GM18873 (cell line): ENCODE measurements at regions not wholly inside any gene's neighbourhood (a gene's known extent, or its start where the extent isn't known, plus 50 kb on each side); places are given as distances from the start of the nearest gene placed in this dataset.
A peak's percentile ranks its signal among the peaks of the same experiment; 100 is the strongest.
"Not testable (repeated sequence)": the region's sequence is repeated elsewhere in the genome, so short reads cannot be mapped to it uniquely, and the experiment has no call there.

Experiments
- ATAC-seq: cut with Tn5 transposase; IDR thresholded peaks from one replicate; pipeline ENCODE4 v1.9.1; 2021; ENCODE audit warnings: mild to moderate bottlenecking, moderate library complexity, moderate number of reproducible peaks; ENCODE audit not compliant: unreplicated experiment, low FRiP score

GRCh38 chr6:117761610-117762009 is 86.3 kb downstream of the NUS1 start:
- no peak for ATAC-seq

GRCh38 chr6:117771403-117771802 is 96.1 kb downstream of the NUS1 start:
- ATAC-seq = peak; percentile 97

GRCh38 chr6:117776441-117776840 is 101.2 kb downstream of the NUS1 start:
- ATAC-seq = no peak

DNA sequence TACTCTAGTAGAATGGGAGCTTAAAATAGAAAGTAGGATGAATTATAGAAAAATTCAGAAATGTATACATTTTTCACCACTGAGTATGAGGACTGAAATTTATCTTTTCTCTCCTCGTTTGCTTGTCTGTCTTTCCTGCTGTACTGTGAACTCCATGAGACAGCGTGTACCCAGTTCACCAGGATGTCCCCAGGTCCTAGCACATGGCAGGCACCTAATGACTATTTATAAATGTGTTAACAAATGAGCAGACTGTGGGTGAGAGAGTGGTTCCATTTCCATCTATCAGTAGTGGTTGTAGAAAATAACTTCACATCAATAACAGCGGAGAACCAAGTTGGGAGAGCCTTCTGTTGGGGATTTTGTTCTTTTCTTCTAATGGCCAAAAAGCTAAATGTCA is 106.3 kb downstream of the NUS1 start:
- ATAC-seq = no peak

GRCh38 chr6:117783279-117783678 is 108.0 kb downstream of the NUS1 start:
- no peak for ATAC-seq

GRCh38 chr6:117791012-117791411 is 115.7 kb downstream of the NUS1 start:
- no peak for ATAC-seq

DNA sequence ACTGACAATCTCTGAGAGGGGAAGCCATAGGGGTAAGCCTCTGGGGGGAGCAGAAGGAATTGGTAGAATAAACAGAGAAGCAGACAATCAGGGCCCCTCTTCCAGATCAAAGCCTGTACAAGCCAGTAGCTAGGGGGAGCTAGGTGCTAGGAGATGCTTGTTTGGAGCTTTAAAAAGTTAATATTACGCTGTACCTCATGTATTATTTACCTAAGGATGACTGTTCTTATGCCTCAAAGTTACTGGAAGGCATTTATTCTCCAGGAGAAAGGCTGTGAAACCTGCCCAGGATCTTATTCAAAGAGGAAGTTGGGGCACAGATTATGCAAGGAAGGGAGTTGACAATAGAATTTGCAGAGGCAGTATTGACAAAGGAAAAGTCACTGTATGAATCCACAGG is 111.8 kb upstream of the SLC35F1 start:
- ATAC-seq = no peak

- not testable (repeated sequence) for ATAC-seq
Observed at GRCh38 chr6:117798819-117799218, 108.2 kb upstream of the SLC35F1 start.

DNA sequence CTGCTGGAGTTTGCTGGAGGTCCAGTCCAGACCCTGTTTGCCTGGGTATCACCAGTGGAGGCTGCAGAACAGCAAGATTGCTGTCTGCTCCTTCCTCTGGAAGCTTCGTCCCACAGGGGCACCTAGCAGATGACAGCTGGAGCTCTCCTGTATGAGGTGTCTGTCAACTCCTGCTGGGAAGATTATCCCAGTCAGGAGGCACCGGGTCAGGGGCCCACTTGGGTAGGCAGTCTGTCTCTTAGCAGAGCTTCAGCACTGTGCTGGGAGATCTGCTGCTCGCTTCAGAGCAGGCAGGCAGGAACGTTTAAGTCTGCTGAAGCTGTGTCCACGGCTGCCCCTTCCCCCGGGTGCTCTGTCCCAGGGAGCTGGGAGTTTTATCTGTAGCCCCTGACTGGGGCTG is 96.8 kb upstream of the SLC35F1 start:
- ATAC-seq = no peak

DNA sequence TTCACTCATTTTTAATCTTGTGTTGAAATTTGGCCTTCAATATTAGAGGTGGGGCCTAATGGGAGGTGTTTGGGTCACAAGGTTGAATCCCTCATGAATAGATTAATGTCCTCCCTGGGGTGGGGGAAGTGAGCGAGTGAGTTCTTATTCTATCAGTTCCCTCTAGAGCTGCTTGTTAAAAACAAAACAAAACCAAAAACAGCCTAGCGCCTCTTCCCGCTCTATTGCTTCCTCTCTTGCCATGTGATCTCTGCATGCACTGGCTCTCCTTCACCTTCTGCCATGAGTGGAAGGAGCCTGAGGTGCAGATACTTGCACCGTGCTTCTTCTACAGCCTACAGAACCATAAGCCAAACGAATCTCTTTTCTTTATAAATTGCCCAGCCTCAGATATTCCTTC is 89.6 kb upstream of the SLC35F1 start:
- no peak for ATAC-seq

DNA sequence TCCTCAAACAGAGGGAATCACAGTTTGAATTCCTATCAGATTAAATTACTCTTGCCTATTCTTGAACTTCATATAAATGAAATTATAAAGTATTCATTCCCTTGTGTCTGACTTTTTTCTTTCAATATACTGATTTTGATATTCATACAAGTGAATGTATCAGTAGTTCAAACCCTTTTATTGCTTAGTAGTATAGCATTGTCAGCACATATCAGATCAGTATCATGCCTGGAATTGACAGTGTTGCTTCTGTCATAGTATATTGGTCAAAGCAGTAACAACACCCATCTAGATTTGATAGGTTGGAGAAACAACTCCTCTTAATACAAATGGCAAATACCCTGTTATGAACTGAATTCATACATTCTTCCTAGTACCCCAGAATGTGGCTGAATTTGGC is 89.1 kb upstream of the SLC35F1 start:
- no peak for ATAC-seq

DNA sequence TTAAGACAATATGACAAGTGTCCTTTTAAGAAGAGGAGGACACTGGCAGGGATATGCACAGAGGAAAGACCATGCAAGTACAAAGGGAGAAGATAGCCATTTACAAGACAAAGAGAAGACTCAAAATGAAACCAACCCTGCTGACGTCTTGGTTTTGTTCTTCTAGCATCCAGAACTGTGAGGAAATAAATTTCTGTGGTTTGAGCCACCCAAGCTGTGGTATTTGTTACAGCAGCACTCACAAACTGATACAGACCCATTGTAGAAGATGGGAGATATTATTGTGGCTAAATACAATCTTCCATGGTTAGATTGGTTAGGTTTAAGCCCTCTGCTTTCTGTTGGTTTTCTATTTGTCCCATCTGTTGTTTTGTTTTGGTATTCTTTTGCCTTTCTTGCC is 88.6 kb upstream of the SLC35F1 start:
- no peak for ATAC-seq

GRCh38 chr6:117829594-117830319 is 77.3 kb upstream of the SLC35F1 start:
- no peak for ATAC-seq

GRCh38 chr6:117837261-117837660 is 69.8 kb upstream of the SLC35F1 start:
- ATAC-seq = no peak

GRCh38 chr6:117840541-117840983 is 66.5 kb upstream of the SLC35F1 start:
- no peak for ATAC-seq

DNA sequence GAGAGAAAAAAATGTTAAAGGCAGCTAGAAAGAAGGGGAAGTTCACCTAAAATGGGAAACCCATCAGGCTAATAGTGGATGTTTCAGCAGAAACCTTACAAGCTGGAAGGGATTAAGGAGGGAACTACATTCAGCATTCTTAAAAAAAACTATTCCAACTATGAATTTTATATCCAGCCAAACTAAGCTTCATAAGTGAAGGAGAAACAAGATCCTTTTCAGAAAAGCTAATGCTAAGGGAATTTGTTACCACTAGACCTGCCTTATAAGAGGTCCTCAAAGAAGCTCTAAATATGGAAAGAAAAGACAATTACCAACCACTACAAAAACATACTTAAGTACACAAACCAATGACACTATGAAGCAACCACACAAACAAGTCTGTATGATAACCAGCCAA is 59.2 kb upstream of the SLC35F1 start:
- no peak for ATAC-seq

GRCh38 chr6:117849087-117849486 is 58.0 kb upstream of the SLC35F1 start:
- ATAC-seq = no peak
